C4-2B (cell line): ENCODE measurements at regions not wholly inside any gene's neighbourhood (a gene's known extent, or its start where the extent isn't known, plus 50 kb on each side); places are given as distances from the start of the nearest gene placed in this dataset.

ENCODE experiments used
- CTCF ChIP-seq: fragments of 450-650 bp; conservative IDR thresholded peaks from 2 replicates; pipeline ENCODE4 v1.5.1; 2017; ENCODE audit warnings: mild to moderate bottlenecking
- ZFX ChIP-seq: fragments of 450-650 bp; IDR thresholded peaks from 2 replicates; pipeline ENCODE4 v1.6.1; 2017

DNA sequence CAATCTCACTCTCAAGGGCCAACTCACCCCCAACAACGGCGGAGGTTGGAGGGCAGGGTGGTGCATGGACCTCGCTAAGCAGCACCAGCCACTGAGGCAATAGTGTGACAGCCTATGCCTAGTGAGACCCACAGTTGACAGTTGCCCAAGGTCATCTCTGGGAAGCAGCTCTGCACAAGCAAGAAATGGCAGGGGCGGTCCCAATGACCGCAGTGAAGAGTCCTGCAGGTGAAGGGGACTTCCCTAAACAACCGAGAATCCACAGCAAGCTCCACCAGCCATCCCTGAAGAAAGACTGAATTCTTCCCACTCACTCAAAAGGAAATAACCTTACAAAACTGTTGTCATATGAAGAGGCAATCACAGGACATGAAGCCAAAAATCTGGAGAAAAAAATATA lies 313.4 kb upstream of the ID2 start:
- no peak for TF ChIP-seq CTCF
- TF ChIP-seq ZFX = no peak
